Type B pancreatic cell (in vitro differentiated cells): ENCODE measurements at regions not wholly inside any gene's neighbourhood (a gene's known extent, or its start where the extent isn't known, plus 50 kb on each side); places are given as distances from the start of the nearest gene placed in this dataset.

Source experiments
- DNase-seq: peaks from one replicate; pipeline ENCODE4 v3.0.0; 2021; ENCODE audit warnings: mixed read lengths; ENCODE audit not compliant: unreplicated experiment; ENCODE audit errors: extremely low spot score
- H3K27ac Mint-ChIP-seq: 2 replicates; pipeline ENCODE4 v1.8.0; 2021; ENCODE audit warnings: mild to moderate bottlenecking, mixed read lengths
- H3K27me3 Mint-ChIP-seq: 2 replicates; pipeline ENCODE4 v1.8.0; 2021; ENCODE audit warnings: mixed read lengths
- H3K36me3 Mint-ChIP-seq: 2 replicates; pipeline ENCODE4 v1.8.0; 2021; ENCODE audit warnings: mixed read lengths
- H3K4me1 Mint-ChIP-seq: one replicate; pipeline ENCODE4 v1.8.0; 2021; ENCODE audit warnings: mixed read lengths; ENCODE audit not compliant: unreplicated experiment
- H3K4me3 Mint-ChIP-seq: 2 replicates; pipeline ENCODE4 v1.8.0; 2021; ENCODE audit warnings: mild to moderate bottlenecking, mixed read lengths
- H3K9me3 Mint-ChIP-seq: 2 replicates; pipeline ENCODE4 v1.8.0; 2021; ENCODE audit warnings: mixed read lengths
- TF ChIP-seq, protein P1 (sequence below): fragments of 200-600 bp; sonication (generic); conservative IDR thresholded peaks from 2 replicates; pipeline ENCODE4 v1.5.0; 2021; ENCODE audit warnings: antibody characterized with exemption, mild to moderate bottlenecking

DNA sequence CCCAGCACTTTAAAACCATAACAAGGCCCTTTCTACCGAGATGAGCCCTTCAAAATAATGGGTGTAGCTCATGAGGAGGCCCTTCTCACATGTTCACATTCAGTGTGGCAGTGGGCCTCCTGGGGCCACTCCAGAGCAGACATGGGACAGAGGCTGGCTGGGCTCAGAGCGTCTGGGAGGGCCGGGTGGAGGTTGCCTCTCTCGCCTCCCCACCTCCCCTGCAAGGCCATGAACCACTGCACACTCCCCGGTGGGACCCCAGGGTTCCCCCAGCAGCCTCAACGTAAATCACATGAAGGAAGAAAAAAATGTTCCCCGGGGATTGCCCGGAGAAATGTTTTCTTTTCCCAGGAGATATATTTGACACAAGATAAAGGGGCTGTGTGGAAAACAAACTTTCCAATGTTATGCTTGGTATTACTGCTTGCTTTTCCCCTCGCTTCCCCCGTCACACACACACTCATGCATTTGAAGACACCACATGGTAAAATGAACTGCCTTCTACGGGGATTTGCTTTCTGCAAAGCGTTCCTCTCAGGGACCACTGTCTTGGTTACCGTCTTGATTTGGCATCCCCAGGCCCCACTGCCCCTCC, 190.7 kb upstream of the CCND2 start:
- H3K4me3 Mint-ChIP-seq = no peak overlapping the region
- no peak for DNase-seq
- H3K4me1 Mint-ChIP-seq = peaks cover 4% of the 10 kb centered on the region
- peaks cover 12% of the 10 kb centered on the region for H3K27me3 Mint-ChIP-seq
- no peak overlapping the region for H3K27ac Mint-ChIP-seq
- H3K9me3 Mint-ChIP-seq = peaks cover 6% of the 10 kb centered on the region
- peaks cover 3% of the 10 kb centered on the region for H3K36me3 Mint-ChIP-seq
- TF ChIP-seq, protein P1, sequence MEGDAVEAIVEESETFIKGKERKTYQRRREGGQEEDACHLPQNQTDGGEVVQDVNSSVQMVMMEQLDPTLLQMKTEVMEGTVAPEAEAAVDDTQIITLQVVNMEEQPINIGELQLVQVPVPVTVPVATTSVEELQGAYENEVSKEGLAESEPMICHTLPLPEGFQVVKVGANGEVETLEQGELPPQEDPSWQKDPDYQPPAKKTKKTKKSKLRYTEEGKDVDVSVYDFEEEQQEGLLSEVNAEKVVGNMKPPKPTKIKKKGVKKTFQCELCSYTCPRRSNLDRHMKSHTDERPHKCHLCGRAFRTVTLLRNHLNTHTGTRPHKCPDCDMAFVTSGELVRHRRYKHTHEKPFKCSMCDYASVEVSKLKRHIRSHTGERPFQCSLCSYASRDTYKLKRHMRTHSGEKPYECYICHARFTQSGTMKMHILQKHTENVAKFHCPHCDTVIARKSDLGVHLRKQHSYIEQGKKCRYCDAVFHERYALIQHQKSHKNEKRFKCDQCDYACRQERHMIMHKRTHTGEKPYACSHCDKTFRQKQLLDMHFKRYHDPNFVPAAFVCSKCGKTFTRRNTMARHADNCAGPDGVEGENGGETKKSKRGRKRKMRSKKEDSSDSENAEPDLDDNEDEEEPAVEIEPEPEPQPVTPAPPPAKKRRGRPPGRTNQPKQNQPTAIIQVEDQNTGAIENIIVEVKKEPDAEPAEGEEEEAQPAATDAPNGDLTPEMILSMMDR = no peak

DNA sequence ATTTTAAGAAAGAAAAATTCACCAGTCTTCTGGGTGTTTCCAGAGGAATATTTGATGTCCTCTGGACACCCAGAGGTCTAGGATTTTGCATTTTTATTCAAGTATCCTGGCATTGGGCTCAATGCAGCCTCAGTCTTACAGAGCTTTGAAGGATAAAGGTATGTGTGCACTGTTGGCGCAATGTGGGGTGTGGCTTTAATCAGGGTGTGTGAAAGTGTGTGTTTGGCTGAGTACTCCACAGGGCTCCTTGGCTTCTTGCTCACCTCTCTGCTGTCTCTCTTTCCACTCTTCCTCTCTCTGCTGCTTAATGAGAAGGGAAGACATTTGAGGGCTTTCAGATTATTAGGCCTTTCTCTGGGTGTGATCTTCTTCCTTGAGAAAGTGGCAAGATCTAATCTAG, 193.3 kb upstream of the CCND2 start:
- Mint-ChIP-seq H3K27me3 (peaks cover 2% of the 10 kb centered on the region), H3K9me3 (peaks cover 6% of the 10 kb centered on the region), H3K4me1 (no peaks in the 10 kb centered on the region), H3K36me3 (peaks cover 11% of the 10 kb centered on the region), H3K4me3 (no peak overlapping the region), H3K27ac (no peak overlapping the region)
- TF ChIP-seq, protein P1 = no peak
- no peak for DNase-seq

DNA sequence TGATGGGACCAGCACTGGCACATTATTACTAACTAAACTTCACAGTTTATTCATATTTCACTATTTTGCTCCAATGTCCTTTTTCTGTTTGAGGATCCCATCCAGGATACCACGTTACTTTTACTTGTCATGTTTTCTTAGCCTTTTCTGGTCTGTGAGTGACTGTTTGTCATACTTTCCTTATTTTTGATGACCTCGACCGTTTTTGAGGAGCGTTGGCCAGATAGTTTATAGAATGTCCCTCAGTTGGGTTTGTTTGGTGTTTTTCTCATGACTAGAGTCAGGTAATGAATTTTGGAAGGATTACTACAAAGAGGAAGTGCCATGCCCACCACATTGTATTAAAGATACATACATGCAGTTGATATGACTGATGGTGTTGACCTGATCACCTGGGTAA, 199.4 kb upstream of the CCND2 start:
- peaks cover 10% of the 10 kb centered on the region for H3K9me3 Mint-ChIP-seq
- DNase-seq = no peak
- no peak overlapping the region for H3K27ac Mint-ChIP-seq
- no peaks in the 10 kb centered on the region for H3K4me1 Mint-ChIP-seq
- peaks cover 19% of the 10 kb centered on the region for H3K36me3 Mint-ChIP-seq
- TF ChIP-seq, protein P1 = no peak
- no peak overlapping the region for H3K4me3 Mint-ChIP-seq
- H3K27me3 Mint-ChIP-seq = peaks cover 16% of the 10 kb centered on the region

DNA sequence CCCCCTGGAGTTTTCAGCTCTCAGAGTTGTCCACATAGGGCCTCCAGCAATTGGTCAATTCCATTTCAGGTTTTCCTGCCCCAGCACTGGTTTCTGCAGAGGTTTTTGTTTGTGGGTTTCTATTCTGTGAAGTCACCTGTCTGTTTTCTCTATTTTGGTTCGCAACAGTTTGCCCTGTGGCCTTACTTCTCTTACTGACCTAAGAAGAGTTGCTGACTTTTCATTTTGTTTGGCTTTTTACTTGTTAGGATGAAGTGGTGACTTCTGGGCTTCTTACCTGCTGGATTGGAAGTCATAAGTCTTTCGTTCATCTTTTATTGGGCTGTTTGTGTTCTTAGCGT, 196.4 kb upstream of the PARP11 start:
- no peak for DNase-seq
- H3K27ac Mint-ChIP-seq = no peak overlapping the region
- H3K36me3 Mint-ChIP-seq = peaks cover 7% of the 10 kb centered on the region
- H3K4me1 Mint-ChIP-seq = no peaks in the 10 kb centered on the region
- TF ChIP-seq, protein P1 = no peak
- peaks cover 24% of the 10 kb centered on the region for H3K27me3 Mint-ChIP-seq
- H3K9me3 Mint-ChIP-seq = peaks cover 9% of the 10 kb centered on the region
- H3K4me3 Mint-ChIP-seq = no peak overlapping the region

DNA sequence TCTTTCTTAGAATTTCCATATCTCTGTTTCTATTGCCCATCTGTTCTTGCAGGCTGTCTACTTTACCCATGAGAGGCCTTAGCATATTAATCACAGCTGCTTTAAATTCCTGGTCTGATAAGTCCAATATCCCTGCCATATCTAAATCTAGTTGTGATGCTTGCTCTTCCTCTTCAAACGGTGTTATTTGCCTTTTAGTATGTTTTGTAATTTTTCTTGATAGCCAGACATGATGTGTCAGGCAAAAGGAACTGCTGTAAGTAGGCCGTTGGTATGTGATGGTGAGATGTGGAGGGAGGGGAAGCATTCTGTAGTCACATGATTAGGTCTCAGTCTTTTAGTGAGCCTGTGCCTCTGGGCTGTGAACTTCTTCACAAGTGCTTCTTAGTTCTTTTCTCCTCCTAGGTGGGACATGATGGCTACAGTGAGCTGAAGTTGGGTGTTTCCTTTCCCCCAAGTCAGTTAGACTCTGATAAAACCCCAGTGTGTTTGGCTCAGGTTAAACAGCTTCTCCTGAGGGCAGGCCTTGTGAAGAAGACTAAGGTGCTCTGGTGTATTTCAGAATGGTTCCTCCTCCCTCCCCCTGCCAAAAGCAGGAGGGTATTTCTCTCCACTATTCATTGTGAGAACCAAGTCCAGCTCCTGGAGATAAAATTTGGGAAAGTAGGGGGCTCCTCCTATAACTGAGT, 195.9 kb upstream of the PARP11 start:
- Mint-ChIP-seq H3K27me3 (peaks cover 23% of the 10 kb centered on the region), H3K9me3 (peaks cover 9% of the 10 kb centered on the region), H3K36me3 (peaks cover 7% of the 10 kb centered on the region), H3K27ac (no peak overlapping the region), H3K4me3 (no peak overlapping the region), H3K4me1 (no peaks in the 10 kb centered on the region)
- no peak for DNase-seq
- TF ChIP-seq, protein P1 = no peak
